Peyer's patch (tissue), 4 donors: ENCODE measurements at regions not wholly inside any gene's neighbourhood (a gene's known extent, or its start where the extent isn't known, plus 50 kb on each side); places are given as distances from the start of the nearest gene placed in this dataset.

ENCODE experiments used
- POLR2A ChIP-seq, 2 donors: fragments of 450-650 bp; IDR thresholded peaks; one replicate each; pipeline ENCODE4 v1.5.1; 2017; ENCODE audit warnings: antibody characterized with exemption in 2 of 2, mild to moderate bottlenecking in 2 of 2, moderate library complexity in 2 of 2
- TF ChIP-seq, protein P1 (sequence below), 6 experiments: fragments of 450-650 bp in 4 of 6; fragments of 200-600 bp in 2 of 6; sonication (generic) in 1 of 6; IDR thresholded peaks; one replicate each; pipeline ENCODE4 v1.5.1; 2017 to 2019; ENCODE audit warnings: antibody characterized with exemption in 6 of 6, mild to moderate bottlenecking in 3 of 6, moderate library complexity in 1 of 6

DNA sequence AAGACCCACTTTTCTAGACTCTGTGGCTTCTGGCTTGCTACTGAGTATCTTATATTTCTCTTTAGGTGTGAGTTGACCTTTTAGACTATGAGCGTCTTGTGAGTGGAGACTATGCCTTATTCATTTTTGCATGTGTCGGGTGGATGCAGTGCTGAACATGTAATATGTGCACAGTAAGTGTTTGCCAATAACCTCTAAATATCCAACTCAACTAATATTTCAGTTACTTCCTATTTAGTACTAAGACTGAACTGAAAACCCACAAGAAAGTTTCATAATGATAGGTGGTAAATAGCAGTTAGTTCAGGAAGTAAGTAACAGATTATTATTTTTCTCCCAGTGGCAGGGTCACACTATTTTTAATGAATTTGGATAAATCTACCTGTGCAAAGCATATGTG lies 269.3 kb downstream of the KCNRG start:
- TF ChIP-seq, protein P1, sequence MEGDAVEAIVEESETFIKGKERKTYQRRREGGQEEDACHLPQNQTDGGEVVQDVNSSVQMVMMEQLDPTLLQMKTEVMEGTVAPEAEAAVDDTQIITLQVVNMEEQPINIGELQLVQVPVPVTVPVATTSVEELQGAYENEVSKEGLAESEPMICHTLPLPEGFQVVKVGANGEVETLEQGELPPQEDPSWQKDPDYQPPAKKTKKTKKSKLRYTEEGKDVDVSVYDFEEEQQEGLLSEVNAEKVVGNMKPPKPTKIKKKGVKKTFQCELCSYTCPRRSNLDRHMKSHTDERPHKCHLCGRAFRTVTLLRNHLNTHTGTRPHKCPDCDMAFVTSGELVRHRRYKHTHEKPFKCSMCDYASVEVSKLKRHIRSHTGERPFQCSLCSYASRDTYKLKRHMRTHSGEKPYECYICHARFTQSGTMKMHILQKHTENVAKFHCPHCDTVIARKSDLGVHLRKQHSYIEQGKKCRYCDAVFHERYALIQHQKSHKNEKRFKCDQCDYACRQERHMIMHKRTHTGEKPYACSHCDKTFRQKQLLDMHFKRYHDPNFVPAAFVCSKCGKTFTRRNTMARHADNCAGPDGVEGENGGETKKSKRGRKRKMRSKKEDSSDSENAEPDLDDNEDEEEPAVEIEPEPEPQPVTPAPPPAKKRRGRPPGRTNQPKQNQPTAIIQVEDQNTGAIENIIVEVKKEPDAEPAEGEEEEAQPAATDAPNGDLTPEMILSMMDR (IDR thresholded peaks at IDR 0.05) = no peak
- no peak for TF ChIP-seq POLR2A (IDR thresholded peaks at IDR 0.05)
